ENCODE measurements at regions not wholly inside any gene's neighbourhood (a gene's known extent, or its start where the extent isn't known, plus 50 kb on each side); places are given as distances from the start of the nearest gene placed in this dataset.

DNA sequence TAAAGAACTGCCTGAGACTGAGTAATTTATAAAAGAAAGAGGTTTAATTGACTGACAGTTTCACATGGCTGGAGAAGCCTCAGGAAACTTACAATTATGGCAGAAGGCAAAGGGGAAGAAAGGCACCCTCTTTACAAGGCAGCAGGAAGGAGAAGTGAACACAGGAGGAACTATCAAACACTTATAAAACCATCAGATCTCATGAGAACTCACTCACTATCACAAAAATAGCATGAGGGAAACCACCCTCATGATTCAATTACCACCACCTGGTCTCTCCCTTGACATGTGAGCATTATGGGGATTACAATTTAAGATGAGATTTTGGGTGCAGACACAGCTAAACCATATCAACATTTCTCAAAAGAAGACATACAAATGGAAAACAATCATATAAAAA is 266.3 kb downstream of the EPM2A start:
- DNase-seq = no peak

GRCh38 chr6:145475794-145476396 is 259.4 kb downstream of the EPM2A start:
- no peak for DNase-seq

DNA sequence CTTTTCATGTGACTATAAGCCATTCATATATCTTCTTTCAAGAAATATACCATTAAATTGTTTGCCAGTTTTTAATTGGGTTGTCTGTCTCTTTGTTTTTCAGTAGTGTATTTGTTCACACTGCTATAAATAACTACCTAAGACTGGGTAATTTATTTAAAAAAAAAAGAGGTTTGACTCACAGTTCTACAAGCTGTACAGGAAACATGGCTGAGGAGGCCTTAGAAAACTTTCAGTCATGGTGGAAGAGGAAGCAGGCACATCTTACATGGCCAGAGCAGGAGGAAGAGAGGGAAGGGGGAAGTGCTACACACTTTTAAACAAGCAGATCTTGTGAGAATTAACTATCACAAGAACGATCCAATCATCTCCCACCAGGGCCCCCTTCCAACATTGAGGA is 255.3 kb downstream of the EPM2A start:
- no peak for DNase-seq

DNA sequence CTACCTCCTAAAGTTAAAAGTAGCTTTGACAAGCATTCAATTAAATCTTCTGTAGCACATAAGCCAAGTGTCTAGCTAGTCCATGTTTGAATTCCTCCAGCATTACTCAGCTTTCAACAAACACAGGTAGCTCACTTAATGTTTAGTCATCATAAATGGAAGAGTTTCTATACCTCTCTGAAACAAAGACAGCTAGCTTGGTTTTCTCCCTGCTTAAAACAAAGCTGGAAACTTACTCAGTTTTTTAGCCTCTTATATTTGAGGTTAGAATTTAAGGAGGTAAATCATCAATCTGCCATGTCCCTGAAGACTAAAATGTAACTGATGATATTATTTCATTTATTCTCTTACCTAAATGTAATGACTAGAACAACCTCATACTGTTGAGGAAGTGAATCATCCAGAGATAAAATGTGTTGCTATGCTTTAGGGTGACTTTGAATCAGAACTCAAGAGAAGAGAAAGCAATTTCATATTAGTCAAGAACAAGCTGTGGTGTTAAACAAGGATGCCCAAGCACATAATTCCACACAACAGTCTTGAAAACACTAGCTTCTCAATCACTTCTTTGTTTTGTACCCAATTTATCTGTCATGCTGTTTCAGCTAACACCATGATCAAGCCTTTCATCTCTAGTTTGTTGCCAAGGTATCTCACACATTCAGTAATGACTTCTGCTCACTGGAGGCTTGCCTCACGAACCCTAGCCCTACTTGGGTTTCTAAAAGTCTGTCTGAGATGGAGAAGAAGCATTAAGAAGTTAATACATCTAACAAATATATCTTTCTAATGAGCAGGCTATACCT is 251.9 kb downstream of the EPM2A start:
- no peak for DNase-seq

GRCh38 chr6:145485288-145485687 is 250.0 kb downstream of the EPM2A start:
- no peak for DNase-seq

DNA sequence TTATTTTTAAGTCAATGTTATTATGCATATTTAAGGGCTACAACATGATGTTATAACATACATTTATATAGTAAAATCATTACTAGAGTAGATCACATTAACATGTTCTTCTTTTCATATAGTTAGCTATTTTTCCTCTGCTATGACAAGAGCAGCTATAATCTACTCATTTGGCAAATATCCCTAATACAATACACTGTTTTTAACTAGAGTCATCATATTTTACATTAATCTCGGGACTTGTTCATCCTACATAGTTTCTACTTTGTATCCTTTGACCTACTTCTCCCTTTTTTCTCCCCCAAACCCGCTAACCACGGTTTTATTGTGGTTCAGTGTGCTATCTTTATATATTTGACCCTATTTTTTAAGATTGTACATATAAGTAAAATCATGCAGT is 249.0 kb downstream of the EPM2A start:
- DNase-seq = no peak

GRCh38 chr6:145489583-145489982 is 245.7 kb downstream of the EPM2A start:
- no peak for DNase-seq

GRCh38 chr6:145490068-145490467 is 245.3 kb downstream of the EPM2A start:
- no peak for DNase-seq

GRCh38 chr6:145491126-145491525 is 244.2 kb downstream of the EPM2A start:
- DNase-seq = no peak

DNA sequence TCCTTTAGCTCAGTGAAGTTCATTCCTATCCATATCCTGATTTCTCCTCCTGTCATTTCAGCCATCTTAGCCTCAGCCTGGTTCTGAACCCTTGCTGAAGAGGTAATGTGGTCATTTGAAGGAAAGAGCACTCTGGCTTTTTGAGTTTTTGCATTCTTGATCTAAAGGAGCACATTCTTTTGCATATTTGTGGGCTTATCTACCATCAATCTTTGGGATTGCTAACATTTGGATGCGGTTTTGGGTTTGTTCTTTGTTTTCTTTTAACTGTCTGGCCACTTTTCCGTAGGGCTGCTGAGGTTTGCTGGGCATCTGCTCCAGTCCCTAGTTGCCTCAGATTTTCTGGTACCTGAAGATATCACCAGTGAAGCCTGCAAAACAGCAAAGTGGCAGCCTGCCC is 238.3 kb downstream of the EPM2A start:
- DNase-seq = no peak

DNA sequence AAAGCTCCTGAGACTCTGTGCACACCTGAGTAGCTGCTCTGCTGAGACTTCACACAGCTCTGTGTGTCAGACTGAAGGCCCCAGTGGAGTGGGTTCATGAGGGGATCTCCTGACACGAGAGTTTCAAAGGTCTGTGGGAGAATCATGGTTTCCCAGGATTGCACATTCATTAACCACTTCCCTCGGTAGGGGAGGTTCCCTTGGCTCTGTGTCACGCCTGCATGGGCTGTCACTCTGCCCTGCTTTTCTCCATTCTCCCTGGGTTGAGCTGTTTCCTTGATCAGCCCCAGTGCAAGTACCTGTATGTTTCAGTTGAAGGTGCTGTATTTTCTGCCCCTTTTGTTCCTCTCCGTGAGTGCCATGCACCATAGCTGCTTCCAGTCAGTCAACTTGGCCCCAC is 236.9 kb downstream of the EPM2A start:
- no peak for DNase-seq

- no peak for DNase-seq
Observed at GRCh38 chr6:145502416-145502815, 232.9 kb downstream of the EPM2A start.

DNA sequence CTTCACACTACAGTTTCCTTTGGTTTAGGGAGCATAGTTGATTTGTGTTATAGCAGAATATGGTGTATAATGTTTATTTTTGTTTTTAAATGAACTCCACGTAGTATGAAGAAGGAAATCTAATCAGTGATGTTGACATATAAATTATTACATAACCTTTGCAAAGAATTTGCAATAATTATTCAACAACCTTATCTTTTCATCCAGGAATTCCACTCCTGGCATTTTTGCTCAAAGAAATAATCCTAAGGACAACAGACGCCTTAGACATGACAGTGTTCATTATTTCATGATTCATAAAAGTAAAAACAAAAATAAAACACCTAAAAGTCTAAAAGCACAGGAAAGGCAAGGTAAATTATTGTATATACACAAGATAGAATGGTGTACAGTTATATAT is 229.2 kb downstream of the EPM2A start:
- no peak for DNase-seq

- DNase-seq = no peak
Observed at GRCh38 chr6:145506565-145506964, 228.8 kb downstream of the EPM2A start.

DNA sequence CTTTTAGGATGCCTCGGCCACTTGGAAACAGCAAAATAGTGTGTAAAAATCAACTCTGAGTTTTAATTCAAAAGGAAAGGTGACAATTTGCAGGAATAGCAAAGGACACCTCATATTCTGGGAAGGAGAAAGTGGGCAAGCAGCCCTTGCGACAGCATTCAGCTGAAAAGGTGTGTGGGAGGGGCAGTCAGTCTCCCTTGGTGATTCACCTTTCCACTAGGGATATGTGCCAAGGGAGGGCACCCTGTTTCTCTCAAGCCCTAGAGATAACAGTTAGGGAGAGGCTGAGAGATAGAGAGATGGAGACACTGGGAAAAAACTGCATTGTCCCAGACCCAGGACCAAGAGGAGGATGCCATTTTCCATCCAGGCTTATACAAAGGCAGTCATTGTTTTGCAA is 228.1 kb downstream of the EPM2A start:
- no peak for DNase-seq

DNA sequence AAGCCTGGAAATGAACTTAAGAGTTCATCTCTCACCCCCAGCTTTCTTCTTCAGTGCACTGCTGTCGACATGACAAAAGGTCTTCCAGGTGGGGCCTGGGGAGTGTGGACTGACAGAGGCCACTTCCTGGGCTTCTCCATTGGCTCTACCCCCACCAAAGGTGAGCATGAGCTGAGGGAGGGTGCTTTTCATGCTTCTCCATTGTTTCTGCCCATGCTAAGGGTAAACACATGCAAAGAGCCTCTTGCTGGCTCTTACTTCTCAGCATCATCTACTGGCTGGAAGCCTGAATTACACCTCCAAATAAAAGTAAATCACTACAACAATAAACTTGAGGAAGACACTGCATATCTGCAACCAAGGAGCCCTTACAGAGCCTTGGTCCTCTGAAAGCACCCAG is 227.2 kb downstream of the EPM2A start:
- no peak for DNase-seq

- no peak for DNase-seq
Observed at GRCh38 chr6:145517492-145517891, 217.8 kb downstream of the EPM2A start.

- no peak for DNase-seq
Observed at GRCh38 chr6:145525038-145525437, 210.3 kb downstream of the EPM2A start.

DNA sequence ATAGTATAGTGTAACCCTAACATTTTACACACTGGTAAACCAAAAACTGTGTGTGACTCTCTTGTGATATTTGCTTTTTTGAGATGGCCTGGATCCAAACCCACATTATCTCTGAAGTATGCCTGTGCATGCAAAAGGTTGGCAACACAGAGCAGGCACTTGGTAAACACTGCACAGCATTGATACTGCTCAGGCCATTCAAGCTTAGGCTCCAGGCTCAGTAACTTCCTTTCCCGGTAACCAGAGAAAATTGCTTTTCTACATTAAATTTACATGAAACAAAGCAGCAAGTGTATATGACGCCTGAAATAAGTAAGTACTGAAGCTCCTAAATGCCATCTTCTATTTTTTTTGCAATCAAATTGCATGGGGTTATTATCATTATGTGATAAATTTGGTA is 205.7 kb downstream of the EPM2A start:
- no peak for DNase-seq

DNA sequence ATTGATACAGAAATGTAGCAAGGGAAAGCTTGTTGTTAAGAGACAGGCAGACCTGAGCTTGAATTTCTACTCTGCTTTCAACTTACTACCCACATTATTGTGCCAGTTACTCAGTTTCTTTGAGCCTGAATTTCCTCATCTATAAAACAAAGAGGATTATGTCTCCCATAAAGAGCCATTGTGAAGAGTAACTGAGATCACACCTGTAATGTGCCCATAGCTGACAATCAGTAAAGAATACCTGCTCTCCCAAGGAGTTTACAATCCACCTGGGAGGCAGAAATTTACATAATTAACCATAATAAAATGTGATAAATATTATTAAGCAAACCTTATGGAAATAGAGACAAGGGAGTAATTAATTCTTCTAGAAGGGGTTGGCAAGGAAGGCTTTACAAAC is 204.9 kb downstream of the EPM2A start:
- no peak for DNase-seq

GRCh38 chr6:145531032-145531431 is 204.3 kb downstream of the EPM2A start:
- DNase-seq = no peak

DNA sequence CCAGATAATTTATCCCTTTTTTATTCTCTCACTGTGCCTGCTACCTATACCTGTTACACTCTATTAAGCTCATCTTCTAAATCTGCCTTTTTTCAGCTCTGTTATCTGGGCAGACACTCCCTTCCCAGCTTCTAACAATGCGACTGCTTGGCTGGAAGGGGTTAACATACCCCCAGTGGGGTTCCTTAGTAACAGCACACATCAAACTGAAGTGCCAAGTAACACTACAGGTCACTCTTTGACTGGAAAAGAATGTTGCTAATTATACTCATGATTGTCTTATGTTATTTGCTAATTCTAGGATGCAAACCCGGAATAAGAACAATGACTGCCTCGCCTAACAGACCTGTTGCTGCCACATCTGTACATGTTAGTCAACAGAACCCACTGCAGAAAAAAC is 203.5 kb downstream of the EPM2A start:
- DNase-seq = no peak

DNA sequence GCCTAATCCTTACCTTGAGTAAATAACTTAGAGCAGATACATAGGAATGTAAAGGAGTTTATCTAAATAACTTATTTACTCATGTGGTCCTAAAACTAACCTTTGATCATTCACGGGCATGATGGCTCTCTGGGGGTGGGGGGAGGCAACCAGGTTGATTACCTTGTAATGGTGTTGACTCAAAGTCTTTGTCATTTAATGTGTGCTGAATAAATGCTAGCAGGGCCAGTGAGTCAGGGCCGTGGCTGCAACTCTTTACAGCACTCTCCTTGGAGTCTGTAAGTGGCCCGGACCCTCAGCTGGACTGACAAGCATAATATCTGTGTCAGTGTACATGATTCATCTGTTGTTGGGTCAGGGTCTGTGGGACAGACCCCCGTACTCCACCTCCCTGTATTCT is 203.0 kb downstream of the EPM2A start:
- no peak for DNase-seq

DNA sequence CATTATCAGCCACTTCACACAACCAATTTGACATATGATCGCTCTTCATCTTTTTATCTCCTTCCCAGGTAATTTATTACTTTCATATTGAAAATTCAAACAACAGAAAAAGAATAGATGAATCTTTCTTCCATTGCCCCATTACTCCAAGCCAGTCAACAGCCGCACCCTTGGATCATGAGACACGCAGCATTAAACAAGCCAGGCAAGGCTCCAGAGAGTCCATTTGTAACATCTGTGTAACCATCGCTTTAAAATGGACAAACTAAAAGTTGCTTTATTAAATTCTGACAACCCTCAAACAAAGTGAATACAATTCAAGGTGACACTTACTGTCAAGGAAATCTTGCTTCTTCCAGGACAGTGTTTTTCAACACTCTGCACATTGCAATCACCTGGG is 200.3 kb downstream of the EPM2A start:
- no peak for DNase-seq

DNA sequence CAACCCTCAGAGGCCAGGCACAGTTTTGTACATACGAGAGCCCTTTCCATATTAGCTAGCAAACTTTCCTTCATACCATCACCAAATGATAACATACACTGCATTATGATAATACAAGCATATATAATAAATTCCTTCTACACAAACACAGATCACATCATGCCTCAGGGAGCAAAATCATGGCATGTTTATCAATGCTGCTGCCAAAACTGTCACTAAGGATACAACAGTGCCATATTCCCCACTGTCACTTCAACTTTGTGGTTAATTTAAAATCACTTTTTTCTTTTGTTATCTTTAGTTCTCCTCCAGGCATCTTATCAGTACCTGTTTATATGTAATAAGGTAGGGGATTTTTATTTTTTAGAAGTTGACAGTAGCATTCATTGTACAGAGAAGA is 196.3 kb downstream of the EPM2A start:
- DNase-seq = no peak

All from inflammatory macrophage treated with lipopolysaccharide for 1 hour (primary cell).